Spleen (tissue), 11 donors: ENCODE measurements at regions not wholly inside any gene's neighbourhood (a gene's known extent, or its start where the extent isn't known, plus 50 kb on each side); places are given as distances from the start of the nearest gene placed in this dataset.

Experiments
- DNase-seq: peaks from one replicate; pipeline ENCODE4 v3.0.0-alpha.2; 2020
- H3K27ac ChIP-seq, 8 donors: fragments of 200-600 bp; sonication (generic) in 7 of 8; 1 replicate in 4 of 8; 2 replicates in 4 of 8; pipeline versions ENCODE4 v1.5.0 to v1.8.0; 2016 to 2021; ENCODE audit warnings: inconsistent platforms in 4 of 8, mild to moderate bottlenecking in 4 of 8, moderate library complexity in 1 of 8
- H3K27me3 ChIP-seq, 7 donors: fragments of 200-600 bp; sonication (generic) in 6 of 7; replicated peaks in 1 of 7; 1 replicate in 4 of 7; 2 replicates in 3 of 7; pipeline versions ENCODE4 v1.5.0 to v1.8.0; 2016 to 2021; ENCODE audit warnings: inconsistent platforms in 3 of 7, mild to moderate bottlenecking in 1 of 7
- H3K36me3 ChIP-seq, 6 donors: fragments of 200-600 bp; sonication (generic) in 5 of 6; 1 replicate in 4 of 6; 2 replicates in 2 of 6; pipeline versions ENCODE4 v1.5.0 to v1.8.0; 2016 to 2021; ENCODE audit warnings: inconsistent platforms in 2 of 6
- H3K4me1 ChIP-seq, 6 donors: fragments of 200-600 bp; sonication (generic) in 5 of 6; 1 replicate in 3 of 6; 2 replicates in 3 of 6; pipeline versions ENCODE4 v1.5.0 to v1.8.0; 2016 to 2021; ENCODE audit warnings: inconsistent platforms in 3 of 6
- H3K4me3 ChIP-seq, 8 donors: fragments of 200-600 bp; sonication (generic) in 7 of 8; 1 replicate in 4 of 8; 2 replicates in 4 of 8; pipeline versions ENCODE4 v1.5.0 to v1.8.0; 2016 to 2021; ENCODE audit warnings: inconsistent platforms in 4 of 8, mild to moderate bottlenecking in 4 of 8, moderate library complexity in 2 of 8
- H3K9me3 ChIP-seq, 8 donors: fragments of 200-600 bp; sonication (generic) in 7 of 8; 1 replicate in 4 of 8; 2 replicates in 4 of 8; pipeline versions ENCODE4 v1.5.0 to v1.8.0; 2016 to 2021; ENCODE audit warnings: inconsistent platforms in 4 of 8
- POLR2A ChIP-seq, 3 donors: fragments of 450-650 bp; IDR thresholded peaks; one replicate each; pipeline ENCODE4 v1.5.1; 2017; ENCODE audit warnings: antibody characterized with exemption in 3 of 3, mild to moderate bottlenecking in 1 of 3
- POLR2AphosphoS5 ChIP-seq, 3 donors: sonication (generic); formaldehyde crosslinking; IDR thresholded peaks; one replicate each; pipeline ENCODE4 v1.5.1; 2017; ENCODE audit warnings: antibody characterized with exemption in 3 of 3
- WGBS, 5 donors: extraction: QIAGEN DNeasy Blood & Tissue Kit in 3 of 5; methylation state at CpG; one replicate each; pipeline versions ENCODE4 v1.1.5 to v1.1.7; 2013 to 2018; 5-methylcytosine and 5-hydroxymethylcytosine counted together
- intact Hi-C: fragments of 100-400 bp; cut with DNase I; formaldehyde crosslinking; loops from one replicate; pipeline ENCODE4 v1.15.0; 2023; ENCODE audit warnings: low total_unique reads
- TF ChIP-seq, protein P1 (sequence below), 11 experiments: fragments of 200-600 bp in 7 of 11; fragments of 450-650 bp in 4 of 11; sonication (generic) in 4 of 11; IDR thresholded peaks in 8 of 11; conservative IDR thresholded peaks in 3 of 11; 1 replicate in 7 of 11; 2 replicates in 4 of 11; pipeline versions ENCODE4 v1.4.0 to v1.8.0; 2016 to 2021; ENCODE audit warnings: antibody characterized with exemption in 11 of 11, inconsistent platforms in 4 of 11, mild to moderate bottlenecking in 1 of 11
- donor health status: healthy with polysubstance abuse.
- donor health status: DM: no; HTN: no; CAD: no; lungs with moderate emphysema.
- donor health status: DM: no; HTN: no; CAD: no.
- donor health status: Bipolar disorder and iron deficiency.
- donor health status: healthy.
- donor health status: DM: no; HTN: no; CAD: no.
- donor health status: DM: yes; HTN: yes; CAD: no.

DNA sequence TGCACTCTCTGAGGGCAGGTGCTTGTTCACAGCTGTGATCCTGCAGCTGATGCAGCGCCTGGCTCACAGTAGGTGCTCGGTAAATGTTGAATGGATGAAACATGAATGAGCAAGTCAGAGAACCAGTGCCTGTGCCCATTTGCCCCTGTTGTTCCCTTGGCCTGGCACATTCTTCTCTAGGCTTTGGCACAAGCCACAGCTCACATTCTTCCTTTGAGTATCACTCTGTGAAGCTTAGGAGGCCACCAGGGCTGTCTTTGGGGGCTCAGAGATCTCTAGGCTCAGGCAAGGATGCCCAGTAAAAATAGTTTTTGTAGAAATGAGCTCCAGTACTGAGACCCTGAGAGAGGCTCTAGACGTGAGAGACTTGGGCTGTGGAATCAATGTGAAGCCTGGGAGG is 144.6 kb upstream of the NAV2 start:
- no peak for DNase-seq
- no peak for TF ChIP-seq POLR2A (IDR thresholded peaks at IDR 0.05)
- TF ChIP-seq, protein P1, sequence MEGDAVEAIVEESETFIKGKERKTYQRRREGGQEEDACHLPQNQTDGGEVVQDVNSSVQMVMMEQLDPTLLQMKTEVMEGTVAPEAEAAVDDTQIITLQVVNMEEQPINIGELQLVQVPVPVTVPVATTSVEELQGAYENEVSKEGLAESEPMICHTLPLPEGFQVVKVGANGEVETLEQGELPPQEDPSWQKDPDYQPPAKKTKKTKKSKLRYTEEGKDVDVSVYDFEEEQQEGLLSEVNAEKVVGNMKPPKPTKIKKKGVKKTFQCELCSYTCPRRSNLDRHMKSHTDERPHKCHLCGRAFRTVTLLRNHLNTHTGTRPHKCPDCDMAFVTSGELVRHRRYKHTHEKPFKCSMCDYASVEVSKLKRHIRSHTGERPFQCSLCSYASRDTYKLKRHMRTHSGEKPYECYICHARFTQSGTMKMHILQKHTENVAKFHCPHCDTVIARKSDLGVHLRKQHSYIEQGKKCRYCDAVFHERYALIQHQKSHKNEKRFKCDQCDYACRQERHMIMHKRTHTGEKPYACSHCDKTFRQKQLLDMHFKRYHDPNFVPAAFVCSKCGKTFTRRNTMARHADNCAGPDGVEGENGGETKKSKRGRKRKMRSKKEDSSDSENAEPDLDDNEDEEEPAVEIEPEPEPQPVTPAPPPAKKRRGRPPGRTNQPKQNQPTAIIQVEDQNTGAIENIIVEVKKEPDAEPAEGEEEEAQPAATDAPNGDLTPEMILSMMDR (IDR thresholded peaks at IDR 0.05 in 8 of 11, conservative IDR thresholded peaks at IDR 0.05 in 3 of 11) = no peak
- TF ChIP-seq POLR2AphosphoS5 (IDR thresholded peaks at IDR 0.05) = no peak
- H3K9me3 ChIP-seq = no peaks in the 10 kb centered on the region
- peaks cover 0 to 22% (median 0%) of the 10 kb centered on the region in 7 donors for H3K27me3 ChIP-seq
- intact Hi-C loops = loop anchor here (2.0 kb wide), 1 partner anchor 173 kb away; no protein-coding TSS in a partner anchor
- WGBS, 5 donors = 84 to 93% (median 89%) methylated on average over 3 of the region's 3 CpGs
- no peaks in the 10 kb centered on the region for H3K36me3 ChIP-seq
- H3K27ac ChIP-seq = no peak overlapping the region
- H3K4me1 ChIP-seq = peaks cover 0 to 7% (median 5%) of the 10 kb centered on the region in 6 donors
- no peak overlapping the region for H3K4me3 ChIP-seq

DNA sequence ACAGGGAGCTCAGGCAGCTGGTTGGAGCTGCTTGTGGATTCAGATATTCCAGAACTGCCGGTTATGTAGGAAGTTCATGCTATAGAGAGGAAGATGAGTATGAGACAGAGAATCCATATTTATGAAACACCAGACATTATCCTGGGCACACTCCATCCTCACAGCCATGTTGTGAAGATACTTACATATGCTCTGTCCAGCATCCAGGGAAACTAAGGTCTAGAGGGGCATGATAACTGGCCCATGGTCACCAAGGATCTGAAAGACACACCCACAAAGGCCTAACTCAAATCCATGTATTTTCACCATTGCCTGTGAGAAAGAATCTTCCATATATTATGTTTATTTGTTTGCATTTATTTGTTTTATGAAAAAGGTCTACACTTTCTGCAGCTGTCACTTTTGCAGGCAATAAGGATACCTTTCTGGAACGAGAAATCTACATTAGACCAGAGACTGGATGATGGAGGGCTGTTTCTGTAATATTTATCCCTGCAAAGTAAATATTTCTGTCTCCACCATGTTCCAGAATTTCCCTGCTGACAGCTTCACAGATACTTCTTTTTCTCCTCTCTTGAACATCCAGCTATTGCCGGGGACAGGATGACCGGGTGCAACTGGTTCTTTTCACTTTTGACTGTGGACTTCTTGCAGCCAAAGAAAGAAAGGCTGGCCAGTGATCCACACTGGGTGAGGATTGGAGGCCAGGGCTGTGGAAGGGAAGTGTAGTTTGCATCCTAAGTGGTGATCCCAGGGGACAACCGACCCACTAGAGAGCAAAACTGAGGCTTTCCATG is 145.9 kb upstream of the NAV2 start:
- H3K4me3 ChIP-seq = no peak overlapping the region
- 69 to 86% (median 84%) methylated on average over 5 of the region's 5 CpGs for WGBS, 5 donors
- H3K27ac ChIP-seq = no peak overlapping the region
- H3K36me3 ChIP-seq = no peaks in the 10 kb centered on the region
- no peaks in the 10 kb centered on the region for H3K9me3 ChIP-seq
- DNase-seq = no peak
- peaks cover 0 to 7% (median 5%) of the 10 kb centered on the region in 6 donors for H3K4me1 ChIP-seq
- intact Hi-C loops = loop anchor here (2.0 kb wide), 1 partner anchor 174 kb away; no protein-coding TSS in a partner anchor
- H3K27me3 ChIP-seq = peaks cover 0 to 15% (median 0%) of the 10 kb centered on the region in 7 donors
- no peak for TF ChIP-seq POLR2AphosphoS5 (IDR thresholded peaks at IDR 0.05)
- no peak for TF ChIP-seq POLR2A (IDR thresholded peaks at IDR 0.05)
- TF ChIP-seq, protein P1 (IDR thresholded peaks at IDR 0.05 in 8 of 11, conservative IDR thresholded peaks at IDR 0.05 in 3 of 11) = no peak

DNA sequence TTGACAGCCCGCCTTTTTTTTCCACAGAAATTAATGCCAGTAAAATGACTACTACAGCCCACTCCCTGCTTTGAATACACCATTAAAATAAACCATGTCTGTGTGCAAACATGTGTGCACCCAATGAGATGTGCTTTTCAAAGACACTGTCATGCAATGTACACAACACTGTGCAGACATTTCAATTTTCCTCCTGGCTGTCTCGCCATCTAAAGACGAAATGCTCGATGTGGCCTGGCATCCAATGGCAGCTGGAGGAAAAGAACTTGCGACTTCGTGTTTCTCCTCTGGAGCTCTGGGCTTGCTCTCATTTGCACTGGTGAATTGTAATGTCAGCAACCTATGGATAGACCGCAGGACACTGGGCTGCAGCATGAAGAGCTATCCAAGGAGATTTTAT is 147.0 kb upstream of the NAV2 start:
- DNase-seq = no peak
- WGBS, 5 donors = 91 to 97% (median 96%) methylated on average over 7 of the region's 7 CpGs
- no peaks in the 10 kb centered on the region for H3K36me3 ChIP-seq
- intact Hi-C loops = loop anchor here (2.0 kb wide), 1 partner anchor 175 kb away; no protein-coding TSS in a partner anchor
- no peak overlapping the region for H3K27ac ChIP-seq
- peaks cover 0 to 15% (median 0%) of the 10 kb centered on the region in 7 donors for H3K27me3 ChIP-seq
- H3K4me3 ChIP-seq = no peak overlapping the region
- H3K4me1 ChIP-seq = peaks cover 0 to 7% (median 5%) of the 10 kb centered on the region in 6 donors
- no peaks in the 10 kb centered on the region for H3K9me3 ChIP-seq
- TF ChIP-seq POLR2AphosphoS5 (IDR thresholded peaks at IDR 0.05) = no peak
- TF ChIP-seq, protein P1 (IDR thresholded peaks at IDR 0.05 in 8 of 11, conservative IDR thresholded peaks at IDR 0.05 in 3 of 11) = no peak
- no peak for TF ChIP-seq POLR2A (IDR thresholded peaks at IDR 0.05)

DNA sequence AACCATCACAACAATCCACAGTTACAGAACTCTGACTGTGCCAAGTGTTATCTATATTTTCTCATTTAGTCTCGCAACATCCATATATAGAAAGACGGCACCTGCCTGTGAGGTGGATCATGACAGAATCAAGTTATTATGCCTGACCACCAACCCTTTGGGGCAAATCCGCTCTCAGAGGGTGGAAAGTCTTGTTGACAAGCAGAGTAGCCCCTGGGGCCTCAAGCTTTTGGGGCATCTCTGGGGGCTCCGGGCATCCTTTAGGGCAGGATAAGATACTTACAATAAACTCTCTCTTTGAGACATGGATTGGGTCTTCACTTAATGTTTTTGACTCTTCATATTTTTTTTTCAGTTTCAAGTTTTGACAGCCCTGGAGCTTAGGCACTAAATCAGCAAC is 150.5 kb upstream of the NAV2 start:
- WGBS, 5 donors = 93 to 99% (median 93%) methylated on average over 4 of the region's 4 CpGs
- Histone ChIP-seq H3K4me1 (peaks cover 0 to 15% (median 6%) of the 10 kb centered on the region in 6 donors), H3K4me3 (no peak overlapping the region), H3K36me3 (no peaks in the 10 kb centered on the region), H3K27ac (no peak overlapping the region), H3K27me3 (peaks cover 0 to 26% (median 0%) of the 10 kb centered on the region in 7 donors), H3K9me3 (no peaks in the 10 kb centered on the region)
- intact Hi-C loops = loop anchor here (5.0 kb wide), 1 partner anchor 345 kb away; no protein-coding TSS in a partner anchor
- no peak for DNase-seq
- TF ChIP-seq POLR2A (IDR thresholded peaks at IDR 0.05) (no peak), POLR2AphosphoS5 (IDR thresholded peaks at IDR 0.05) (no peak)
- TF ChIP-seq, protein P1 (IDR thresholded peaks at IDR 0.05 in 8 of 11, conservative IDR thresholded peaks at IDR 0.05 in 3 of 11) = no peak
